ENCODE measurements at regions not wholly inside any gene's neighbourhood (a gene's known extent, or its start where the extent isn't known, plus 50 kb on each side); places are given as distances from the start of the nearest gene placed in this dataset.

- no peak for DNase-seq
- H3K27ac Mint-ChIP-seq, result no peak overlapping the region
- H3K36me3 Mint-ChIP-seq, result no peaks in the 10 kb centered on the region
- CTCF ChIA-PET, result no interaction called here
- H3K4me3 Mint-ChIP-seq, result no peak overlapping the region
- H3K9me3 Mint-ChIP-seq, result peaks cover 1% of the 10 kb centered on the region
- intact Hi-C loops (cut with micrococcal nuclease), result no loop called here
- H3K4me1 Mint-ChIP-seq (ENCODE audit: low read depth), result peaks cover 24% of the 10 kb centered on the region
- POLR2A ChIA-PET, result no interaction called here
- H3K27me3 Mint-ChIP-seq, result peaks cover 21% of the 10 kb centered on the region
These were observed 60.4 kb upstream of the BACH1 start for GRCh38 chr21:29238053-29238966.

- no peak for DNase-seq
- no peak overlapping the region for H3K27ac Mint-ChIP-seq
- peaks cover 20% of the 10 kb centered on the region for H3K4me1 Mint-ChIP-seq (ENCODE audit: low read depth)
- H3K36me3 Mint-ChIP-seq, result no peaks in the 10 kb centered on the region
- H3K9me3 Mint-ChIP-seq, result peaks cover 2% of the 10 kb centered on the region
- CTCF ChIA-PET, result no interaction called here
- no peak overlapping the region for H3K4me3 Mint-ChIP-seq
- H3K27me3 Mint-ChIP-seq, result peaks cover 22% of the 10 kb centered on the region
- intact Hi-C loops (cut with micrococcal nuclease), result no loop called here
- POLR2A ChIA-PET, result no interaction called here
These were observed 59.8 kb upstream of the BACH1 start for GRCh38 chr21:29238967-29239290.

- no peak overlapping the region for H3K27ac Mint-ChIP-seq
- DNase-seq, result no peak
- ChIA-PET POLR2A (no interaction called here), CTCF (no interaction called here)
- H3K4me1 Mint-ChIP-seq (ENCODE audit: low read depth), result peaks cover 16% of the 10 kb centered on the region
- peaks cover 2% of the 10 kb centered on the region for H3K9me3 Mint-ChIP-seq
- no peaks in the 10 kb centered on the region for H3K36me3 Mint-ChIP-seq
- H3K27me3 Mint-ChIP-seq, result peaks cover 22% of the 10 kb centered on the region
- intact Hi-C loops (cut with micrococcal nuclease), result no loop called here
- H3K4me3 Mint-ChIP-seq, result no peak overlapping the region
These were observed 58.6 kb upstream of the BACH1 start for GRCh38 chr21:29240136-29240535.

GRCh38 chr21:29242201-29242600 is 56.5 kb upstream of the BACH1 start:
- POLR2A ChIA-PET, result no interaction called here

GRCh38 chr21:29243188-29243587 is 55.5 kb upstream of the BACH1 start:
- H3K36me3 Mint-ChIP-seq, result no peaks in the 10 kb centered on the region
- H3K27me3 Mint-ChIP-seq, result peaks cover 12% of the 10 kb centered on the region
- H3K4me1 Mint-ChIP-seq (ENCODE audit: low read depth), result peaks cover 12% of the 10 kb centered on the region
- ChIA-PET POLR2A (no interaction called here), CTCF (interaction anchor here (1.0 to 2.9 kb wide), 2 partner anchors 9 to 129 kb away, joined by 3 to 29 read pairs; no protein-coding TSS in a partner anchor)
- H3K9me3 Mint-ChIP-seq, result peaks cover 2% of the 10 kb centered on the region
- DNase-seq, result no peak
- H3K4me3 Mint-ChIP-seq, result no peak overlapping the region
- intact Hi-C loops (cut with micrococcal nuclease), result no loop called here
- no peak overlapping the region for H3K27ac Mint-ChIP-seq

More at GRCh38 chr21:29242201-29242600, 56.5 kb upstream of the BACH1 start:
- Mint-ChIP-seq H3K36me3 (no peaks in the 10 kb centered on the region), H3K4me1 (ENCODE audit: low read depth) (peaks cover 12% of the 10 kb centered on the region), H3K27me3 (peaks cover 12% of the 10 kb centered on the region), H3K9me3 (peaks cover 2% of the 10 kb centered on the region), H3K27ac (no peak overlapping the region), H3K4me3 (no peak overlapping the region)
- intact Hi-C loops (cut with micrococcal nuclease), result no loop called here
- CTCF ChIA-PET, result interaction anchor here (1.0 kb wide), 1 partner anchor 130 kb away, joined by 3 read pairs; no protein-coding TSS in a partner anchor
- no peak for DNase-seq

- peak; percentile 65 for DNase-seq
- peaks cover 12% of the 10 kb centered on the region for H3K4me1 Mint-ChIP-seq (ENCODE audit: low read depth)
- ChIA-PET POLR2A (interaction anchor here (0.6 to 1.7 kb wide), 12 partner anchors 9 to 172 kb away, joined by 3 to 25 read pairs (median 4); partner anchors contain the start of genes BACH1 and CCT8), CTCF (interaction anchor here (0.9 to 2.9 kb wide), 13 partner anchors 11 to 131 kb away, joined by 3 to 29 read pairs (median 4); partner anchors contain the start of gene BACH1)
- peaks cover 12% of the 10 kb centered on the region for H3K27me3 Mint-ChIP-seq
- H3K4me3 Mint-ChIP-seq, result no peak overlapping the region
- intact Hi-C loops (cut with micrococcal nuclease), result loop anchor here (1.0 to 5.0 kb wide), 4 partner anchors 12 to 126 kb away; no protein-coding TSS in a partner anchor
- no peaks in the 10 kb centered on the region for H3K36me3 Mint-ChIP-seq
- H3K9me3 Mint-ChIP-seq, result peaks cover 5% of the 10 kb centered on the region
- H3K27ac Mint-ChIP-seq, result no peak overlapping the region
These were observed 53.5 kb upstream of the BACH1 start for GRCh38 chr21:29245104-29245643.

GRCh38 chr21:29245863-29246262 is 52.9 kb upstream of the BACH1 start:
- POLR2A ChIA-PET, result interaction anchor here (0.7 to 1.7 kb wide), 9 partner anchors 10 to 172 kb away, joined by 3 to 25 read pairs (median 5); partner anchors contain the start of genes BACH1 and CCT8
- H3K27ac Mint-ChIP-seq, result no peak overlapping the region

GRCh38 chr21:29246614-29247013 is 52.1 kb upstream of the BACH1 start:
- no peak for DNase-seq
- intact Hi-C loops (cut with micrococcal nuclease), result loop anchor here (5.0 kb wide), 1 partner anchor 96 kb away; no protein-coding TSS in a partner anchor
- Mint-ChIP-seq H3K27me3 (peaks cover 20% of the 10 kb centered on the region), H3K9me3 (peaks cover 5% of the 10 kb centered on the region), H3K4me1 (ENCODE audit: low read depth) (peaks cover 12% of the 10 kb centered on the region), H3K4me3 (no peak overlapping the region), H3K27ac (no peak overlapping the region), H3K36me3 (no peaks in the 10 kb centered on the region)
- ChIA-PET CTCF (interaction anchor here (1.5 kb wide), 1 partner anchor 126 kb away, joined by 3 read pairs; no protein-coding TSS in a partner anchor), POLR2A (no interaction called here)

More at GRCh38 chr21:29245863-29246262, 52.9 kb upstream of the BACH1 start:
- no peak for DNase-seq
- H3K4me3 Mint-ChIP-seq, result no peak overlapping the region
- peaks cover 5% of the 10 kb centered on the region for H3K9me3 Mint-ChIP-seq
- no peaks in the 10 kb centered on the region for H3K36me3 Mint-ChIP-seq
- peaks cover 12% of the 10 kb centered on the region for H3K4me1 Mint-ChIP-seq (ENCODE audit: low read depth)
- CTCF ChIA-PET, result interaction anchor here (0.9 to 2.9 kb wide), 12 partner anchors 11 to 131 kb away, joined by 3 to 29 read pairs (median 4); partner anchors contain the start of gene BACH1
- peaks cover 17% of the 10 kb centered on the region for H3K27me3 Mint-ChIP-seq
- intact Hi-C loops (cut with micrococcal nuclease), result loop anchor here (1.0 to 5.0 kb wide), 4 partner anchors 13 to 125 kb away; no protein-coding TSS in a partner anchor

- Mint-ChIP-seq H3K27ac (no peak overlapping the region), H3K27me3 (peaks cover 30% of the 10 kb centered on the region), H3K4me1 (ENCODE audit: low read depth) (peaks cover 12% of the 10 kb centered on the region), H3K9me3 (peaks cover 15% of the 10 kb centered on the region), H3K36me3 (peaks cover 6% of the 10 kb centered on the region), H3K4me3 (no peak overlapping the region)
- CTCF ChIA-PET, result interaction anchor here (0.8 to 1.8 kb wide), 3 partner anchors 14 to 124 kb away, joined by 3 to 4 read pairs (median 3); no protein-coding TSS in a partner anchor
- intact Hi-C loops (cut with micrococcal nuclease), result loop anchor here (5.0 kb wide), 1 partner anchor 94 kb away; no protein-coding TSS in a partner anchor
- POLR2A ChIA-PET, result no interaction called here
- DNase-seq, result no peak
These were observed 50.6 kb upstream of the BACH1 start for GRCh38 chr21:29248124-29248523.

Data from activated CD4-positive, alpha-beta memory T cell treated with anti-CD3 and anti-CD28 coated beads for 36 hours (primary cell).